ENCODE measurements at regions not wholly inside any gene's neighbourhood (a gene's known extent, or its start where the extent isn't known, plus 50 kb on each side); places are given as distances from the start of the nearest gene placed in this dataset.

DNA sequence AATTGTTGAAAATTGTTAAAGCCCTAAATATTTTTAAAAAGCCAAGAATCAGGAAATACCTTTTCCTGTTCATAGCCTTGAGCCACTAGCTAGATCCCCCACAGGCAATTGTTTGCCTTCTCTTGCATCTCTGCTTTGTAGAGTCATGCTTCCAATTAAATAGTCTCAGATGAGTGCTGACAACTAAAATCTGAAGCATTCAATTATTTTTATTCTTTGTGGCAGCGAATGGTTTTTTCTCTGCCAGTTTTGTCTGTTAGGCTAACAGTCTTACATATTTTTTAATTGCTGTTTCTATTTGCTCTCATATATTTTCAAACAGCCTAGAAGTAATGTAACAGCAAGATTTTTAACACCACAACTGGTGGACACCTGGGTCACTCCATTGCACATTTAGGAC is 277.1 kb upstream of the GBE1 start:
- no peaks in the 10 kb centered on the region for H3K4me1 ChIP-seq
- H3K4me3 ChIP-seq = no peak overlapping the region
- peaks cover 0 to 2% of the 10 kb centered on the region in 2 donors for H3K9me3 ChIP-seq
- TF ChIP-seq, protein P1, sequence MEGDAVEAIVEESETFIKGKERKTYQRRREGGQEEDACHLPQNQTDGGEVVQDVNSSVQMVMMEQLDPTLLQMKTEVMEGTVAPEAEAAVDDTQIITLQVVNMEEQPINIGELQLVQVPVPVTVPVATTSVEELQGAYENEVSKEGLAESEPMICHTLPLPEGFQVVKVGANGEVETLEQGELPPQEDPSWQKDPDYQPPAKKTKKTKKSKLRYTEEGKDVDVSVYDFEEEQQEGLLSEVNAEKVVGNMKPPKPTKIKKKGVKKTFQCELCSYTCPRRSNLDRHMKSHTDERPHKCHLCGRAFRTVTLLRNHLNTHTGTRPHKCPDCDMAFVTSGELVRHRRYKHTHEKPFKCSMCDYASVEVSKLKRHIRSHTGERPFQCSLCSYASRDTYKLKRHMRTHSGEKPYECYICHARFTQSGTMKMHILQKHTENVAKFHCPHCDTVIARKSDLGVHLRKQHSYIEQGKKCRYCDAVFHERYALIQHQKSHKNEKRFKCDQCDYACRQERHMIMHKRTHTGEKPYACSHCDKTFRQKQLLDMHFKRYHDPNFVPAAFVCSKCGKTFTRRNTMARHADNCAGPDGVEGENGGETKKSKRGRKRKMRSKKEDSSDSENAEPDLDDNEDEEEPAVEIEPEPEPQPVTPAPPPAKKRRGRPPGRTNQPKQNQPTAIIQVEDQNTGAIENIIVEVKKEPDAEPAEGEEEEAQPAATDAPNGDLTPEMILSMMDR (IDR thresholded peaks at IDR 0.05) = no peak
- no peak for ATAC-seq
- no peaks in the 10 kb centered on the region for H3K27me3 ChIP-seq
- intact Hi-C loops (cut with DNase I) = no loop called here
- no peak for DNase-seq
- H3K27ac ChIP-seq = no peak overlapping the region
- no peaks in the 10 kb centered on the region for H3K36me3 ChIP-seq

DNA sequence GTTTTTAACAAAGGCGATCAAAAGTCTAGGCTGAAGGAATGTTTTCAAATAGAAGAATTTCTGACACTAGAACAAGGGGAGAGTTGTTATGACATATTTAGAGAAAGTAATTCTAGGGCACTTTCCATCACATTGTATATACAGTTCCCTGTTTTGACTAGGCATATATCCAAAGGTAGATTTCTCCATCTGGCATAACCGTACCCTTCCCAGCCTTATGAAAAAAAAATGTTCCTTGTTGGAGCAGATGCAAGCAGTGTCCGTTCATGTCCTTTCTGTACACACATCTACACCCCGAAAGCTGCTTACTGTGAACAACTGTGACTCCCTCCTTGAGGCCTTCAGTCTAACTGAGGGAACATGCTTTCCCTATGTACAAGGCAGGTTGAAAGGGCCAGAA is 271.7 kb upstream of the GBE1 start:
- TF ChIP-seq, protein P1 (IDR thresholded peaks at IDR 0.05) = no peak
- intact Hi-C loops (cut with DNase I) = no loop called here
- no peak overlapping the region for H3K4me3 ChIP-seq
- DNase-seq (no peak), ATAC-seq (no peak)
- no peaks in the 10 kb centered on the region for H3K27me3 ChIP-seq
- no peak overlapping the region for H3K27ac ChIP-seq
- H3K9me3 ChIP-seq = peaks cover 0 to 2% of the 10 kb centered on the region in 2 donors
- no peaks in the 10 kb centered on the region for H3K4me1 ChIP-seq
- H3K36me3 ChIP-seq = no peaks in the 10 kb centered on the region

DNA sequence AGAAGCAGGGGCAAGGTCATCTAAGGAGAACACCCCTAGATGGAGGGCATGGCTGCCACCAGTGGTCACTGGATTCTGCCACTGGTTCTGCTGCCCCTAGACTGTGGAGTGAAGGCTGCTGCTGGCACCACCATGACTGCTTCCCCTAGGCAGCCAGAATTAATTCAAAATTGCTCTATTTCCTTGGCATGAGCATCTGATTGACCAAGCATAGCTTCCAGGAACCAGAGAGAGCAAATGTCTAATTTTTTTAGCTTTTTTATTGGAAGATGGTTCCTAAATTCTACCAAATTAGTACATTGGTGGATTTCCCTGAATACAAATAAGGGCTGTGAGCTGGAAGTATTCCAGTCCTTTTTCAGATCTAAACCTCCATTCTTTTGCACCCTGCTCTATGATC is 270.2 kb upstream of the GBE1 start:
- Histone ChIP-seq H3K27me3 (no peaks in the 10 kb centered on the region), H3K36me3 (no peaks in the 10 kb centered on the region), H3K4me1 (no peaks in the 10 kb centered on the region), H3K9me3 (no peaks in the 10 kb centered on the region), H3K4me3 (no peak overlapping the region), H3K27ac (no peak overlapping the region)
- intact Hi-C loops (cut with DNase I) = no loop called here
- ATAC-seq = no peak
- DNase-seq = no peak
- TF ChIP-seq, protein P1 (IDR thresholded peaks at IDR 0.05) = no peak

DNA sequence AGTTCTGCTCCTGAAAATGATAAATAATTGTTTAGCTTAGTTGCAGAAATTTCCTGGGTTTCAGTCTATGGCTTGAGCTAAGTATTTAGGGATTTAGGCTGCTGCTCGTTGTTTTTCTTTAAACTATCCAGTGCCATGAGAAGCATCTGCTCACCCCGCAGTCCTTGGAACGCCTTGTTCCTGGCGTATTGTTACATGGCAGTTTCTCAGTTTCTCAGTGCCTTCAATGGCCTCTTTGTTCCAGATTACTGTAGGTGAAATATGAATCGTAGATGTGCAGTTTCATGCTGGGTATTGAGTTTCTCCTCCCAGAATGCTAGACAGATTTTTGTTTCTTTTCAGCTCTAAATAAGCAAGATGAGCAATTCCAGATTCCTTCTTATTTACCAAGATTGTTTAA is 269.5 kb upstream of the GBE1 start:
- intact Hi-C loops (cut with DNase I) = no loop called here
- Histone ChIP-seq H3K27ac (no peak overlapping the region), H3K27me3 (no peaks in the 10 kb centered on the region), H3K4me3 (no peak overlapping the region), H3K36me3 (no peaks in the 10 kb centered on the region), H3K9me3 (no peaks in the 10 kb centered on the region), H3K4me1 (no peaks in the 10 kb centered on the region)
- TF ChIP-seq, protein P1 (IDR thresholded peaks at IDR 0.05) = no peak
- DNase-seq (no peak), ATAC-seq (no peak)

DNA sequence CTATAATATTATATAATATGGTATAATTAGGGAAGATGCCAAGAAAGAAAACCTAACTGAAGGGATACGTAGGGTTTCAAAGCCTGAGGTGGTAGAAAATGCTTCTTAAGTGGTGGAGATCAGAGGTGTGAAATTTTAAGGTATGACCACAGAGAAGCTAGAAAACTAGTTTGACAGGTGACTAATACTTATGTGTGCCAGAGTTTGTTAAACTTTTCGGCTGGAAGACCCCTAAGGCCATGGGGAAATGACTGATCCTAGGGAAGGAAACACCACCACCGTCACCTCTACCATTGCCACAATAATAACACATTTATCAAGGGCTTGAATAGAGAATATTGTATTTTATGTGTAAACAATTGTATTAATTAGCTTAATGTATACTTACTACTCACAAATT is 261.4 kb upstream of the GBE1 start:
- TF ChIP-seq, protein P1 (IDR thresholded peaks at IDR 0.05) = no peak
- H3K36me3 ChIP-seq = no peaks in the 10 kb centered on the region
- intact Hi-C loops (cut with DNase I) = no loop called here
- H3K27ac ChIP-seq = no peak overlapping the region
- ATAC-seq (no peak), DNase-seq (no peak)
- H3K27me3 ChIP-seq = no peaks in the 10 kb centered on the region
- H3K4me1 ChIP-seq = no peaks in the 10 kb centered on the region
- peaks cover 0 to 2% of the 10 kb centered on the region in 2 donors for H3K9me3 ChIP-seq
- no peak overlapping the region for H3K4me3 ChIP-seq

Measured in left lung (tissue), 4 donors.